ENCODE measurements at regions not wholly inside any gene's neighbourhood (a gene's known extent, or its start where the extent isn't known, plus 50 kb on each side); places are given as distances from the start of the nearest gene placed in this dataset.

DNA sequence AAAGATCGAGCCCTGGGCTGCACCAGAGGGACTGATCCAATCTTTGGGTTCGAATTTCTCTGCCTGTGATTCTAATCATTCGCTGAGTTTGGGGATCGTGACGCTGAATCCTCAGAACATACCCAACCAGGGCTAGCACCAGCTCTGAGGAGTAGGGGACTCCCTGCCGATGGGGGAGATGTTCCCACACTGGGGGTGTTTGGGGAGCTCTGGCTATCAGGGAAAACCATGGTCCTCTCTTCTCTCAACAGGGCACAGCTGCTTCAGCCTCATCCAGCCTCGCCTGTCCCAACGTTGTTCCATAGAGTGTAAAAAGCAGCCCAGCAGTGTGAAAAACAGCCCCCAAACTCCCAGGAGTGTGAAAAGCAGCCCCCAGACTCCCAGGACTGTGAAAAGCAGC is 136.6 kb downstream of the ANKRD60 start:
- no peak for DNase-seq (ENCODE audit: low spot score)

- no peak for DNase-seq (ENCODE audit: low spot score)
Observed at GRCh38 chr20:58090161-58090560, 138.3 kb downstream of the ANKRD60 start.

DNA sequence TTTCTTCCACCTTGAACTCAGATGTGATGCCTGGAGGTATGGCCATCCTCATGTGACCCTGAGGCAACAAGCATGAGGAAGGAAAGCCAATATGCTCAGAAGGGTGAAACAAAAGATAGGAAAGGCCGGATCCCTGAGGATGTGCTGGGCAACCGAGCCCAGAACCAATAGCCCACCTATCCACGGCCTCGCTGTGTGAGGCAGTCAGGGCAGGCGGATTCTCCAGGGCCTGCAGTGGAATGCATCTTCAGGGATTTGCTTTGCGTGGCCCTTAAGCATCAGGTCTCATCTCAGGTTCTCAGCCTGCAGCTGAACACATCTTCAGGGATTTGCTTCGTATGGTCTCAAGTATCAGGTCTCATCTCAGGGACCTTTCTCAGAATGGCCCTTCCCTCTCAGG is 139.8 kb downstream of the ANKRD60 start:
- DNase-seq (ENCODE audit: low spot score), result no peak

GRCh38 chr20:58088105-58088504 is 140.3 kb downstream of the ANKRD60 start:
- no peak for DNase-seq (ENCODE audit: low spot score)

- DNase-seq (ENCODE audit: low spot score), result no peak
Observed at GRCh38 chr20:58087562-58087858, 140.9 kb downstream of the ANKRD60 start.

GRCh38 chr20:58086763-58087561 is 141.5 kb downstream of the ANKRD60 start:
- DNase-seq (ENCODE audit: low spot score), result peak; percentile 80

DNA sequence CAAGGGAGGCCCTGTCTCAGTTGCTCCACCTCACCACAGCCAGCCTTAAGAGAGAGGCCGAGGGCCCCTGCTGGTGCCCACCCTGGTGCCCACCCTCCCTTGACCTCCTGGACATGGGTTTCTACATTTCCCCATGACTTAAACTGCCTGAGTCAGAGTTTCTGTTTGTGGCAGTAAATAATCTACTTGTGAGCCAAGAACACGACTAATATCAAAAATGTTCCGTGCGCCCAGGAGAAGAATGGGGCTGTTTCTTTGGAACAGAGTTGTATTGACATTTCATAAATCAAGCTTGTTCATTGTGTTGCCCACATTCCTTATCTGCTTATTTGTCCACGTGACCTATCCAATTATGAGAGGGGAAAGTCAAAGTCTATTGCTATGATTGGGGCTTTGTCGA is 143.5 kb downstream of the ANKRD60 start:
- no peak for DNase-seq (ENCODE audit: low spot score)

- DNase-seq (ENCODE audit: low spot score), result no peak
Observed at GRCh38 chr20:58084566-58084965, 143.9 kb downstream of the ANKRD60 start.

DNA sequence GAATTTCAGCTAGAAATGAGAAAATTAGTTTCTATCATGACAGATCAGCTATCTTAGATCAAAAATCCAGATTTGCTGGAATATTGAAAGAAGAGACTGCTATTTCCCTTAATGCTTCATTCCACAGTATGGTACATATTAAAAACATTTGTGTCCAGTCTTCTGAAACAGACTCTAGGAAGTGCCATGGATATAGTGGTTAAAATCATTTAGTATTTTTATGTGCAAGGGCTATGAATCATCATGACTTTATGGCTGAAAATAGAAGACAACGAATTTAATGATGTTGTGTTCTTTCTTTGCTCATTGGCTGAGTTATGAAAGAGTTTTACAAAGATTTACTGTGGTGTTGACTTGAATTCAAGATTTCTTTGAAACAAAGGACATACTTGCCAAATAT is 146.6 kb downstream of the ANKRD60 start:
- DNase-seq (ENCODE audit: low spot score), result peak; percentile 80

GRCh38 chr20:58078741-58079522 is 149.5 kb downstream of the ANKRD60 start:
- DNase-seq (ENCODE audit: low spot score), result peak; percentile 74

DNA sequence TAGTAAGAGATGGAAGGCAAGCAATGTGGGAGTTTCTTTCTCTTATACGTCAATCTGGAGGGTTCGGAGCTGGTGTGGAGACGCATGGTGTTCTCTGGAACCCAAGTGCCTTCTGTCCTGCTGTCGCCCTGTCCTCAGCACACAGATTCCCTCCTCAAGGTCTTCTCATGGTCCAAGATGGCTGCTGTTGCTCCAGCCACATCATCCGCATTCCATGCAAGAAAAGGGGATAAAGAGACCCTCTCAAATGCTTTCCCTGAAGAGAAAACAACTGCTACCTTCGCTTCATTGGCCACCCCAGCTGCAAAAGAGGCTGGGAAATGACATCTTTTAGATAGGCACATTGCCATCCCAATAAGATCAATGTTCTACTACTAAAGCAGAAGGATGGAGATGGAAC is 151.2 kb downstream of the ANKRD60 start:
- no peak for DNase-seq (ENCODE audit: low spot score)

DNA sequence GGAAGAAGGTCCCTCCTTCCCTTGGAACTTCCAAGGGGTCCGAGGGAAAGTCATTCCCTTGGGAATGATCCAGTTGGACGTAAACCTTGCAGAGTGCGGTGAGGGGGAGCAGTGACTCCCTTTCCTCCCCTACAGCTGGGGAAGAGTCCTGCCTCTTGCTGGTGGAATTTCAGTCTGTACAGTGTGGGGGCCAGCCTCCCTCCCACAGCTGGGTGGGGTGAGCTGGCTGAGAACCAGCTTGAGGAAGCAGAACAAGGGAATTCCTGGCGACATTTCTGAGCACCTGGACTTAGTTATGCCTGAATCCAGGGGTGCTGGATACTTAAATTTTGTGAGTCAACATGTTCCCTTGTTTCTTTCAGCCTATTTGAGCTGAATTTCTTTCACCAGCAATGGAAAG is 152.0 kb downstream of the ANKRD60 start:
- no peak for DNase-seq (ENCODE audit: low spot score)

DNA sequence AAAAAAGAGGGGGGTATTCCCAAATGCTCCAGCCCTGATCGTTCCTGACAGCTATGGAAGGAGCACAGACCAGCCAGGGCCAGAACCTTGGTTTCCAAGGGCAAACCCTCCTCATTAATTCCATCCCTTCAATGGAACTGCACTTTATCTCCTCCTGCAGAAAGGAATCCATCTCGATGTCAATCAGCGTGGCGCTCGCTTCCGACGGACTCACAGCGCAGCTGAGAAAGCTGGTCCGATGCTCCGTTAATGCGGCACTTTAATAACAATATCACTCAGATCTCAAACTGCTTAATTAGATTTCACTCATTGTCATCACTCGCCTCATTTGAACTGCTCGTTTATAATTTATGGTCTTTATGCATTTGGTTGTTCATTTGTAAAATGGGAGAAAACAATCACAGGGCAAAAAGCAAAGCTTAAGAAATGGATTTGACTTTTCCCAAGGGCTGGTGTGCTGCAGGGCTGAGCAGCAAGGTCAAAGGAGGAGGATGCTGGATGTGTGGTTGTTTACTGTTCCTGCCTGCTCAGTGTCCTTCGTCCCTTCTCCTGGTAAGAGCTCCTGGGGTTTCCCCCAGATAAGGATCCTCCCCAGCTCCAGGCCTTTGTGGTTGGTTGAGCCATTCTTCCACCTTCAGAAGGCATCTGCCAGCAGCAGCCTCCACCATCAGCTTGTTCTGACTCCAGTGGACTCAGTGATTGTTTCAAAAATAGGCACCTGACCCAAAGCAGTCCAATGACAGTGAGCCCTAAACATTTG is 152.7 kb downstream of the ANKRD60 start:
- no peak for DNase-seq (ENCODE audit: low spot score)

DNA sequence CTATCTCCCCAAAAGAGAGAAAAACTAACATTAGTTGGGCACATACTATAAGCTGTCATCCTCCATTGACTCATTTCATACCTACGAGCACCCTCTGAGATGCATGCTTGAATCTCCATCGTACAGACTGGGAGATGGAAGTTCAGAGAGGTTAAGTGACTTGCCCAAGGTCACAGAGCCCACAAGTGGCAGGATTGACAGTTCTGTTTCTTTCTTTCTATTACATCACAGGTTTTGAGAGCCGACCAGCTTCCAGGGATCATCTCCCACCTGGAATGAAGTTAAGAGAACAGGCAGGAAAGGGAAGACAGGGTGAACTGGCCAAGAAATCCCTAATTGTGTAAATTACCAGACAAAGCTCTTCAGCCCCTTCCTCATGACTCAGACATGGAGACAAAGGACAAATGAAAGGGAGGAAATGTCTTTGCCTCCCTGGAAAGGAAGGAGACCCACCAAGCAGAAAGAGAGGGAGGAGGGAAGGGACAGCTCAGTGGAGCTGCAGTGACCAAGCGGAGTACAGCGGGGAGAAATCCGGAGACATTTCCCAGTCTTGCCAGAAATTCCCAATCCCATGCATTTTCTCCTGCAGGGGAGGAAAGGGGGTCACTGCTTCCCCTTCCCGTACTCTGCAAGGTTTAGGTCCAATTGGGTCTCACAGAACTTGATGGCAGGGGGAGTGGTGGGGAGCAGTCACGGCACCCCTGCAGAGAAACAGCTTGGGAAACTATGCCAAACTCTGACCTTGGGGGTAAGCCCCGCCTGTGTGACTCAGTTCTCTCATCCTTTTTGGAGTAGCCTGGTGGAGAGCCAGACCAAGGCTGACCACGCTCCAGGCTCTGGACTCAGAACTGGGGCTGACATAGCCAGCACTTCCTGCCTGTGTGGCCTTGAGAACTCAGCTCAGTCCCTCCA is 154.3 kb downstream of the ANKRD60 start:
- peak; percentile 80 for DNase-seq (ENCODE audit: low spot score)

- DNase-seq (ENCODE audit: low spot score), result no peak
Observed at GRCh38 chr20:58072695-58073671, 155.5 kb downstream of the ANKRD60 start.

DNA sequence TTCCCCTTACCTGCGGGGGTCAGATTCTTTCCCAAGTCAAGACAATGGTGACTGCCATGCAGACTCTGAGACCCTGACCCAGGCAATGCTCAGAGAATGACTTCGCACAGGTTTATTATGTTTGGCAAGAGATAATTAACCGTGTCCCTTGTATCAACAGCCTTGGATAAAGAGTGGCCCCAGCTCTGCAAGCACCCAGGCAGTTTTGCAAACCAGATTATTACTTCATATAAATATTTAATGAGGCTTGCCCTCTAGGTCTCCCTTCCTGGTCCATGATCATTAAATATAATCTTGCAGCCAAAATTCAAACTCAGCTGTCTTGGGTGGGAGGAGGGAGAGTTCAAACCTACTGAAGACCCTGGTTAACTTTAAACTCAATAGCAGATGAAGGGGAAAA is 156.5 kb downstream of the ANKRD60 start:
- DNase-seq (ENCODE audit: low spot score), result no peak

GRCh38 chr20:58071298-58071697 is 157.2 kb downstream of the ANKRD60 start:
- DNase-seq (ENCODE audit: low spot score), result no peak

GRCh38 chr20:58070664-58071196 is 157.7 kb downstream of the ANKRD60 start:
- DNase-seq (ENCODE audit: low spot score), result no peak

DNA sequence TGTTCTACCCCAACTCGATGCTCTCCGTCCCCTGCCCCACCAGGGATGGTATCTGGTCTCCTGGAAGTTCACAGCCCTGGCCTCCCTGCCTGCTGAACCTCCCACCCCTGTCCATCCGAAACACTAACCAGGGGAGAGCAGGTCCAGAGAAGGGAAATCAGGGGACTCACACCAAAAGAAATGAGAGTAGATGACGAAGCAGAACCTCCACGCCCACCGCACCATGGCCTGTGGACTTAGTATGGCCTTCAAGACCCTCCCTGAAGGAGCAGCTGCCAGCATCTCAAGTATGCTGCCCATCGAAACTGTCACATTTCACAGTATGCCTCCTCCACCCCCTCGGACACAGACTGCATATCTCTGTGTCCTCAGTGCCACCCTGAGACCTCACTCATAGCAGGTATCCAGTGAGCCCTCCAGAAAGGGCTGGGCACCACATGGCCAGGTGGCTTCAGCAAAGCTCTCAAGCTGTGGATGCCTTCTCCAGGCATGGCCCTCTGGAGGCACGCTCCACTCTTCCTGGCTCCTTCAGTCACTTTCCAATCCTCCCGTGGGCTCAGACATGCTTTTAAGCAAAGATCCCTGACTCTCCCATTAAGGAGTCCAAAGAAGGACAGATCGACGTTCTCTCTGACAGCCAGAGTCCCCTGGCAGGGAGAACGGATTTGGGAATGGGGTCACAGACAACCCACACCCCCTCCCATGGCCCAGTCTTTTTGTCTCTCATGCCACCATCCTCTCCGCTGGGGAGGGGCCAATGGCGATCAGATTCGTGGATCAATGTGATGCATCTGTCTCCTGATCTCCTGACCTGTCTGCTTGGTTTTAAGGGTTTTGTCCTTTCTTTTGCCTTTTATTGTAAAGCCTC is 158.4 kb downstream of the ANKRD60 start:
- no peak for DNase-seq (ENCODE audit: low spot score)
